Activated CD8-positive, alpha-beta memory T cell treated with anti-CD3 and anti-CD28 coated beads for 1 hour (primary cell): ENCODE measurements at regions not wholly inside any gene's neighbourhood (a gene's known extent, or its start where the extent isn't known, plus 50 kb on each side); places are given as distances from the start of the nearest gene placed in this dataset.

Experiments
- DNase-seq, 2 donors: peaks; one replicate each; pipeline ENCODE4 v3.0.0-alpha.2; 2020; ENCODE audit warnings: low read depth in 1 of 2; ENCODE audit errors: extremely low read depth in 1 of 2

DNA sequence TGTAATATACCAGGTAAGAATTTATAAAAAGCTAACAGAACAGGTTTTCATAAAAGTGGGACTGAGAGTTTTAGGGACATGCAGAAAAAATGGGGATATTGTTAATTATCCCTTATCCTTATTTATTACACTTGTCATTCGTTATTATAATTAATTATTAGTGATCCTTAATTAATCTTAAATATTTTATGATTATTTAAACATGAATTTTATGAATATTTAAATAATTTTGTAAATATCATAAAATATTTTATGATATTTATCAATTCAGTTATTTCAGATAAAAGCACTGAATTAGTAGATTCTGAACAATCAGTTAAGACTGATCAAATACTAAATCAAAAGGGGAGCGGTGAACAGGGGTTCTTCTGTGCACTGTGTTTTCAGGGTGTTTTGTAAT lies 300.1 kb downstream of the PAX1 start:
- DNase-seq: no peak

DNA sequence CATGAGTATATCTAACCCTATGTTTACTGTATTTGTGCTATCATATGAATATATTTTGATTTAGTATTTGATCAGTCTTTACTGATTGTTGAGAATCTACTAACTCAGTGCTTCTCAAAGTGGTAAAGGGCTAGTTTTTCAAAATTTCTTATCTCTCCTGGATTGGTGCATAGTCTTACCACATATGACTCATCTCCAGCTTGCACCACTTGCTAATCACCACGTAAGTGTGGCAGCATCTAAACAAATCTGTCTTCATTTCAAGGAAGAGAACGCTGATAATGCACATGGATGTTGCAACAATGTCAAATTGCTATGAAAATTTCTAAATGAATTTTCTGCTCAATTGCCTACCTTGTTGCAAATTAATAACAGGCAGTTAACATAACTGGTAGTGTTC lies 299.5 kb downstream of the PAX1 start:
- no peak for DNase-seq

DNA sequence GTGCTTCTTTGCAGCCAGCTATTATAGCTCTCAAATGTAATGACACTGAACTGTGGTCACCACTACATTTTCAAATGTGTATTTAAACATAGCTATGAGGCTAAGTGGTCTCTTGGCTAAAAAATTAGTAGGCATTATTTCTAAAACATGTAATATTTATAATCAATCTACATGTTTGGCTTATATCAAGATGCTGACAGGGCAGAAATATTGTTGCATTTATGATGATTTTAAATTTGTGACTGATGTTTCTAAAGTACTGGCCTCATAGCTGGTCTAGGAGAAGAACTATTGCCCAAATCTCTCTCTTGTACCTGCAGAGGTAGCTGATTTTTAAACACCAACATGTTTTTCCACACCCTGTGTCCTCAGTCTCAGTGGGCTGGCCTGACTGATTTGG lies 298.2 kb downstream of the PAX1 start:
- DNase-seq: no peak

DNA sequence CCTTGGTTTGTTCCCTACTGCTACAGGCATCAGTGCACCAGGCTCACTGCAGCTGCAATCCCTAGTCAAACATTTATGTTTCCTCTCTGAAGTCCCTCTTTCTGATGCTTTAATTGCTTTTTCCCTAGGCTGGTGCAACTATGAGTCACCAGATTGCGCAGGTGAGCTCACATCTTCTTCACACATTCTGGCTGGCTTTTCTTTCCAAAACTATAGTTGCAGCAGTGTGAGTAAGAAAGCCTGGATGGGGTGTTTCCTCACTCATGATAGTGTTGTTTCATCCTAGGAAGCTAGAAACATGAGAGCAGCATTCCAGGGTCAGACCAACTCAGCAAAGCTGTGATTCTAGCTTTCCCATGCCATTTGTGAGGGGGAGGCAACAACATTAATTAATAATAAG lies 296.4 kb downstream of the PAX1 start:
- no peak for DNase-seq

DNA sequence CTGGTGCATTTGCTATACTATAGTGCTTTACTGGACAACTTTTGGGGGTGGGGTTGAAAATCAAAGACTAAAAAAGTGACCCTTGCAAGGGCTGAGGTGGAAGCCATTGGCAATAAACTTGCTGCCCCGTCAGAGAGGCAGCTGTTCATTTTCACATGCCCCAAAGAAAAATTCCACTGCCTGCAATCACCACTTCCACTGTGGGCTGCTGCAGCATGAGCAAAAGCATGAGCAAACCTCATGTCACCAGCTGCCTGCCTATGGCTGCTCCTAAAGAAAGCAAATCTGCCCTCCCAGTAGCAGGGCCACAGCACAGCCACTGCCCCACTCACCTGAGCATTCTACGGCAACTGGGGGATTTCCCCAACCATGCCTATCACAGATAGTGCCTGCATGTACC lies 290.0 kb downstream of the PAX1 start:
- DNase-seq: no peak

DNA sequence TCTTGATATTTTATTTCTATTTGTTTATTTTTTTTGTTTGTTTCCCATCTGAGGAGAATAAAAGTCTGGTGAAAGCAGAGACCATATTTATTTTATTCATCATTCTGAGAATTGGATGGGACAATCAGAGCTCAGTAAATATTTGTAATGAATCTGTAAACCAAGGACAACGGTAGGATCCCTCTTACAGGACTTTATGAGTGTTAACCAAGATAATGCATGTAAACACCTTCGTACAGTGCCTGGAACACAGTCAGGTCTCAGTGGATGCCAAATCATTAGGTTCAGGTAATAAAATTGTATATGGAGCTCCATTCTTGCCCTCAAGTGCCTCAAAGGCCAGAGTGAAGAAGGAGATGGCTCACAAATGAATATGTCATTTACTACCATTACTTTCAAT lies 288.7 kb downstream of the PAX1 start:
- no peak for DNase-seq

DNA sequence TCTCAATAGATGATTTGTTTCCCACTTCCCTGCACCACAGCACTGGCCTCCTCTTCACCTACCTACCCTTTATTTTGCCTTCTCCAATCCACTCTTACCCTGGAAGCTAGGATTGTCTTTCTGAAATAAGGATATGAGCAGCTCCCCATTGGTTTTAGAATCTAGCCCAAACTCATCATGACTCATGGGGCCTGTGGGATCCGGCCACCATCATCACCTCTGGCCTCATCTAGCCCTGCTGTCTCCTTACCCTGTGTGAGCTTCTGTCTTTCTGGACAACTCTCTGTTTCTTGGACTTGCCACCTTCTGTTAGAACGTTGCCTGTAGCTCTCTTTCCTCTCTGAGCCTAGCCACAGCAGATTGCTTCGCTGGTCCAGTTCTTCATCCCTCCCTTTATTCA lies 277.1 kb downstream of the PAX1 start:
- DNase-seq: no peak

DNA sequence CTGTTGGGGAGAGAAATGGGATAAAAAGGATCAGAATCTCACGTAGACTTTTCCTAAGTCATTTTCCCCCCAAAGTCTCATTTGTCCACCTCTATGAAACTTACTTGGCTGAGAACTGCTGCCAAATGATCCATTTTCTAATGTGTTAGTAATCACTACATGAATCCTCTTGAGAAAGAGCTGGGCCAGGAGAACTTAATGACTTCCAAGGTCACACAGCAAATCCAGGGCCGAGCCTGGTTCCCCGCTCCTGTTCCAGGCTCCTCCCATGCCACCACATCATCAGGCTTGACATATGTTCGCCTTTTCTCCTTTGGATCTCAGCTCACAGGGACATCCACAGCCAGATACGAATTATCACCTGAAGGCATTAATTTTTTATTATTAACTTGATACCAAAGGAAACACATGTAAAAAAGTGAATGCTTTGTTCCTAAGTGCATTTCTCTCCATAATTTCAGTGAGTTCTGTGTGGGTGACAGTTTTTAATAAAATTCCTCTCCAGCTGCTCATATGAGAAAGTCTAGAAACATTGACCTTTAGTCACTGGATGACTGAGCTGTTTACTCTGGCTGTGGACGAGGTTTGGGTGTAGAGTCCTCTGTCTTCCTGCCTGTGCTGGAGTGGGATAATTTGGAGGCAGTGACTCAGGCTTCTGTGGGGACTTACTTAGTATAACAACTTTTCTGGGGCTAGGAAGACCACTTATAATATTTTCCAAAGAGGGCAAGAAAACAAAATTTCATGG lies 276.3 kb downstream of the PAX1 start:
- no peak for DNase-seq

DNA sequence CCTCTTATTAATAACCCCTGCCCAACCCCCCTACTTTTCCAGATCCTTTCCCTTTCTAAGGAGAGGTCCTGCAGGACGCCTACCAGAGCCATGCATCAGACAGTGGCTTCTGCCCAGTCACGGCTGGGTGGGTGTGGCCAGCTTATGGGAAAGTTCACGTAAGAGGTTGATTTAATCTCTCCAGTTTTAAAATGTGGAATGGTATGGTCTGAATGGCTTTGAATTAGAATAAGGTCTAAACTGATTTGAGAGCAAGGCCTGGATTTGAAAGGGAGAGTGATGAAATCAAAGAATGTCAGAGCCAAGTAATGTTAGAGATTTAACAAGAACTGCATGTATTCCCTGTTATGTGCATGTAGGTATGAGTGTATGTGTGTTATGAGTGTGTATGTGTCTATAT lies 275.7 kb downstream of the PAX1 start:
- DNase-seq: no peak

DNA sequence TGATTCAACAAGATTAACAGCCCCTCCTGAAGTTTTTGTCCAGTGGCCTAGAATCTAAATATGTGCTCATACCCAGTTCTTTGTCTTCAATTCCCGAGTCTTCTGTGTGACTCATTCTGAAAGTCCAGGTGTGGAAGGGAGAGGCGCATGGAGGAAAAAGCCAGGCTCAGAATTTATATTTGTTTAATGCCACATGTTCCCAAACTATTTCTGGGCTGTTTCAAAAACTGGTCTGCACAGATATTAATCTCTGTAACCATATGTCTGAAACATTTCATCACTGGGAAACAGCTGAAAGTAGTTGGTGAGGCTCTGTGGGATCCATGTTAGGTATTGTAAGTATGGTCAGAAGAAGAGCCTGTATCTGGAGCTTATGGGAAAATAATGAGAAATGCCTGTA lies 266.0 kb downstream of the PAX1 start:
- no peak for DNase-seq

DNA sequence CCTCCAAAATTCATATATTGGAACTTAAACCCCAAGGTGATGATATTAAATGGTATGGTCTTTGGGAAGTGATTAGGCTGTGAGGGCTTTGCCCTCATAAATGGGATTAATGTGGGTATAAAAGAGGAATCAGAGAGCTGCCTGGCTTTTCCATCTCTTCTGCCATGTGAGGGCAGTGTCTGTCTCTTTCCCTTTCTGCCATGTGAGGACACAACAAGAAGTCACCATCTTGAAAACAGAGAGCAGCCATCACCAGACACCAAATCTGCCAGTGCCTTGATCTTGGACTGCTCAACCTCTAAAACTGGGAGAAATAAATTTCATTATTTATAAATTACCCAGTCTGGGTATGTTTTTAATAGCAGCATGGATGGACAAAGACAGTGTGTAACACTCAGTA lies 263.0 kb downstream of the PAX1 start:
- no peak for DNase-seq

DNA sequence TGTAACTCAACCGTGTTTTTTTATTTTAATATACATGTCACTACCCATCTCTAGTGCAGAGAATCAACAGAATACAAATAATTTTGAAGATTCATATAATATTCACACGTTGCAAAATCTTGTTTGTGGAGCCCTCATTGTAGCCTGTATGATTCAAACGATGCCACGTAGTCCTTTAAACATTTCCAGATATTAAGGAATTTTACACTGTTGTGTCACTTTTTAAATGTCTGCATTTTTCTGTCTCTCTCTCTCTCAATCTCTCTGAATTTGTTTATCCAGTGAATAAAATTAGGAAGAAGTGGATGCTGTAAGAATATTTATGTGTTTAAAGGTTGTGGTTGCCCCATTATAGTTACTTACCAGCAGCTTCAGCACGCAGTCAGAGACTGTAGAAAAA lies 262.0 kb downstream of the PAX1 start:
- DNase-seq: no peak

DNA sequence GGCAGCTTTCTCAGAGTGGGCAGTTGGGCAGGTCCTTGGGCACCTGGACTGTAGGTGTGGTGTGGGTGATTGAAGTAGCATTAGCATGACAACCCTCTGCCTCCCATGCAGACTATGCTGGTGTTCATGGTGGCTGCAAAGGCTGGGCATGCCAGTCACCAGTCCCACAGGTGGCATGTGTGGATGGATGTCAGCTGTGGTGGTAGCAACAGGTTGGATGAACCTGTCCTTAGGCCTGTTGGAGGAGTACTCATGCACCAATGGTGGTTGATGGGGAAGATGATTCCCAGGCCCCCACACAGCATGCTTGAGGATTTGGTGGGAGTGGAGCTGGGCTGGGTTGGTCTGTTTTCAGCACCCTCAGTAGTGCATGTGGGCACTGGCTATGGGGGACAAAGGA lies 251.1 kb downstream of the PAX1 start:
- no peak for DNase-seq

DNA sequence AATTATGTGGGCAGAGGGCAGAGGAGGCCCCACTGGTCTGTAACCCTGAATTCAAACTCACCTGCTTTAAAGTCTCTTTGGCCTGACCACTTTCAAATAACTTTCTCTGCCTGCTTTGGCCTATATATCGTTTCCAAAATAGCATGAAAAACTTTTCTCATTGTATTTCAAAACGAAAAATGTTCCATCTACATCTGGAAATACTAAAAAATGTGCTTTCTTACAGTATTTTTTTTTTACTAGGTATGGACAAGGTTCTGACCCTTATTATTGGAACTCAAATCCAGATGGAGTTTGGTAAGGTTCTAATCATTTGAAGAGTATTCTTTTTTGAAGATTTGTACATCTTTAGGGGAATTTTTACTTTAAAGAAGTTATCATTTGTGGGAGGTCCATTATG lies 241.9 kb downstream of the PAX1 start:
- DNase-seq: no peak

DNA sequence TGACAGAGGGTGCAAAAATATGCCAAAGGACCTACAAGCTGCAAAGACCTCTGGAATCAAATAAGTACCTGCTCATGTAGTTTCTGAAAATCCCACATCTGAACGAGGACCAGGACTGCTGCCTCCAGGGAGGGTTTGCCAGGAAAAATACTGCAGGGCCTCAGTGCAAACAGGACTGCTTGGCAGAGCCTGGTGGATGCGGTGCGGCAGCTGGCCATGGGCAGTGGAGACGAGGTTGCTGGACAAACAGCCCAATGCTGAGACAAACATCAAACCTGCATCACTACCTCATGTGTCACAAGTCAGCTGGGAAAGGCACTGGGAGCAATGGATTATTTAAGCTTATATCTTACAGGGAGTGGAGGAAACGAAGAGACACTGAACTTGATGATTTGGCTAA lies 238.8 kb downstream of the PAX1 start:
- DNase-seq: no peak

DNA sequence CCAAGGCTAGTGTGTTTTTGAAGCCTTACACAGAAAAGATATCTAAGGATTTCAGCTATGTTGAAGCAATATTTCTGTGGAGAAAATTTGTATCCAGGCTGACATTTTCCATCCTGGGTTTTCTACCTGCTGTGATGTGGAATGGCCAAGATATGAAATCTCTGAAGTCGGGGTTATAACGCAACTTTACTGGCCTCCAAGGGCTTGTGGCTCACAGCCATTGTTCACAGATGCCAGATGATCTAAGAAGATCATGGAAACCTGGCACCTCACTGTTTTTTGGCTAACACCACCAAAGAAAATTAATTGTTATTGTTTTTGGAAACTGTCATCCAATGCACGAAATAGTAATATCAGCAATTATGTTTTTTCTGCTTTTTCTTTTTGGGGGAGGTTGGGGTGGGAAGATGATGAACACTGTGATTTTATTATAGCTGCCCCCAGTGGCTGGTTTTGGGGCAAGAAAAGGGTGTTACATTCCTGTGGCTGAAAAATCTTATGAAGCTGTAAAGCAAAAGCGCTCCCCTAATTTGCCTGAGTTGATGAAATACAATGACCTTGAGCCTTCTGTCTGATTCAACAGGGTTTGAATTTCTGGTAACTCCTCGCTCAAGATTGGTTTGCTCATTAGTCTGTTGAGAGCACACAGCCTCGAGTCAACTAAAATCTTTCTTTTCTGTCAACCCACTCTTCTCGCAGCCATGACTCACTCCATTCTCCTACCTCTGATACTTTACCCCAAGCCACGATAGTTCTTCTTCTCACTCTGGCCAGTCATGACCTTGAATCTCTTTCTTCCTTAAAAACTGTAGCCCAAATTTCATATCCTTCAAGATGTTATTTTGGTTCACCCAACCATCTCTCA lies 236.7 kb downstream of the PAX1 start:
- no peak for DNase-seq

DNA sequence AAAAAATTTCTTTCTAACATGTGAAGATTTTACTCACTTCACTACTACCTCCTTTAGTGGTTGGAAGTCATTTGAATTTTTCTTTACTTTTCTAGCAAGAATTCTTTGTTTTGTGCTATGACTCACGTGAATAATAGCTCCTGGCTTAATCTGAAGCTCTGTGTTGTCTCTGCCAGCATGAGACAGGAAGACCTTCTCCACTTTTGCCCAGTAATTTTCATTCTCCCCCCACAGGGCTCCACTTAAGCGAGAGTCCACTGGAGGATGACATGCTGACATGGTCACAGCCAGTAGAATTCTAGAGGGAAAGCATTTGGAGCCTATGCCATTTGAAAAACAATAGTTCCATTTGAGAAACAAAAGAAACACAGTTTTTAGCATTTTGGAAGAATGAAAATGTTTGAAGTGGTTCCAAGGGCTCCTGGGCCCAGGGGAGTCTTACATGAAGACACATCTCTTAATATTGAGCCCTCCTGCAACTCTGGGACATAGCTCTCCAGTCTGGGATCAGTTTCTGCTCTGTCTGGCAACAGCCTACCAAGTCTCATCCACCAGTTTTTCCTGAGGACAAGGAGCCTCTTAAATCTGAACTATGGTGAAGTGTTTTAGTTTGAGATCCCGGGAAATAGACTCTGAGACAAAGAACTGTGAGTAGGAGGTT lies 231.4 kb downstream of the PAX1 start:
- DNase-seq: no peak

DNA sequence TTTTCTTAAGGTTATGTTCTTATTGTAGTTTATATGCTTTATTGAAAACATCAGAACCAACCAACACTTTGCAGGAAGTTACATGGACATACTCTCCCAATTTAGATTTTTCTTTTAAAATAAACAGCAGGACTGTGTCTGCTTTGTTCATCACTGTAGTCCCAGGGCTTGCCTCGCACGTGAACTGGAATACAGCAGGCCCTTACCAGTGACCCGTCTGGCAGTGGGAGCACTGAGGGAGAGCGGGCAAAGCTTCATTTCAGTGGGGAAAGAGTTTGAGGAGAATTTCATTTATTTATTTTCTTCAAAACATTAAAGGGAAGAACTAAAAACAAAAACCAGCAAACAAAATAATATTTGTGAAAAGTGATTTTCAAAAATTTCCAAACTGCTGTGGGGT lies 230.8 kb downstream of the PAX1 start:
- no peak for DNase-seq

DNA sequence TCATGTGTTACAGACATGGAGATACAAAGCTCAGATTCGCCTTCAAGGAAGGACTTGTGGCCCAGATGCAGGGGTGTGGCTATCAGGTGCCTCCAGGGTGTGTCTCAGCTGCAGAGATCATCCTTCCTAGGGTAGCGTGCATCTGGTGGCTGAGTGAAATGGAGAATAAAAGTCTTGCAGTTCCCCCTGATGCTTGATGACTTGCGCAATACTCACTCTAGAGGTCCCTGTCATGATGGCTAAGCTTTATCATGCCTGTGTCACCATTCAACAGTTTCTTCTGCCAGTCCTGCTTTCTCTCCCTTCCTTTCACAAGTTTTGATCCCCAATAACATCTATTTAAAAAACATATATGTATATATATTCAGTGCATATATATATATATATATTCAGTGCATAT lies 228.1 kb downstream of the PAX1 start:
- no peak for DNase-seq

DNA sequence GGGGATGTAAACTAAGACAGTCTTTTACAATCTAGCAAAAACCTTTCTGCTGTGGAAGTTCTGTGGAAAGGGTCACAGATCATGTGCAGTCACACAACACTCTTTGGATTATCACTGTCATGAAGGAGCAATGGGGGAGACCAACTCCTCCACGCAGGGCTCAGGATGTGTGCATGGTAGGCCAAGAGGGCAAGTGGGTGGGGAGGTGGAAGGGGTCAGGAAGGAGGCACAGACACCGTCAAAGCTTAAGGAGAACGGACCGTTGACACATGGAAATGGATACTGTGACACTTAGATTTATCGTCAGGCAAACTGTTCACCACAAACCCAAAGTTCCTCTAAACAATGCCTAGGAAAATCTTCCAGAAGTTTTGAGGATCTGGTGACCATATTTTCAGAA lies 215.8 kb downstream of the PAX1 start:
- DNase-seq: no peak

DNA sequence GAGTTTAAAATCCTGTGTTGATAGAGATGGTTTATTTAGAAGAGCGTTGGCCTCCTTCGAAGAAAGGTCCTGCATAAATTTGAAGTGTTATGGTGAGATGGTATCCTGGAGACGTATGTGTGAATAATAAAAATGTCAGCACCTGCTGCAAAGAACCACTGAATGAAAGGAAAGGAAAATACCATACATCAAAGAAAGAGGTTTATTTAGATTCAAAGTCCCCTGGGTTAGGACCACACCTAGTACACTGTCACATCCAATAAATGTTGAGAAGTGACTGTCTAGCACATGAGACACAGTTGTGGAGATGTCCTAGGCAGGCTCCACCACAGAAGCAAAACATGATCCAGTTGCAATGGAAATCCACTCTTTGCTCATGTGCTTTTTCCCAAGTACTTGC lies 214.7 kb downstream of the PAX1 start:
- no peak for DNase-seq

DNA sequence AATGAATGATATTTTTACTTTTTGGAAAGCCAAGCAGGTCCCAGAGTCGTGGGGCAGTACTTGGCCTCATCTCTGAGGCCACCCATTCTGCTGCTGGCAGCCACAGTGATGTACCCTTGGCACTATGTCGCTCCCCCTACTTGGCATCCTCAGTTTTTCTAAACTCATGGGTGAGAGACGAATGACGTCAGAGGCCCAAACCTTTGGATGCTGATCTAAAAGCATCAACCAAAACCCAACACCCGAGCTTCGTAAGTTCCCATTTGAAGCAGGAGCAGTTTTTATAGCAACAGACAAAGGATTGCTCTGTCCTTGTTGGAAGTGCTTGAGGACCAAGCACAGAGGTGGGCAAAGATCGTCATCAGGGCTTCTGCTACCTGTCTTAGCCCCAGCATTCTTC lies 212.9 kb downstream of the PAX1 start:
- no peak for DNase-seq
